HCT116 (cell line): ENCODE measurements at regions not wholly inside any gene's neighbourhood (a gene's known extent, or its start where the extent isn't known, plus 50 kb on each side); places are given as distances from the start of the nearest gene placed in this dataset.

Experiments used
- ATAC-seq: fragments of 200-7000 bp; cut with Tn5 transposase; 2 replicates; pipeline ENCODE4 v1.9.1; 2020; ENCODE audit warnings: mild to moderate bottlenecking, moderate library complexity
- BruUV-seq: library from RNA; stranded (reverse); fragments of 400-500 nt; replicated peaks from 2 replicates; lab custom pipeline; 2021; lab: Mats Ljungman, UMichigan
- CTCF ChIA-PET: fragments of 300-600 bp; sonication (Branson Sonifier 250); formaldehyde crosslinking; loops from one replicate; lab custom pipeline; 2021; ENCODE audit warnings: antibody characterized with exemption; lab: Charles Lee
- POLR2A ChIA-PET: fragments of 300-600, 350-600 bp; sonication (Branson Sonifier 250); formaldehyde crosslinking; loops from one replicate; lab custom pipeline; 2021; ENCODE audit warnings: antibody characterized with exemption; lab: Charles Lee
- RAD21 ChIA-PET, 2 experiments: fragments of 300-600 bp; sonication (Branson Sonifier 250); formaldehyde crosslinking; loops; one replicate each; lab custom pipeline; 2023; ENCODE audit warnings: low total read pairs in 2 of 2; ENCODE audit not compliant: uncharacterized antibody in 2 of 2, unreplicated experiment in 2 of 2, low non-redundant PET in 1 of 2; lab: Charles Lee
- DNase-seq: peaks from one replicate; pipeline ENCODE4 v3.0.0-alpha.2; 2010; ENCODE audit warnings: low read depth, low spot score
- H2AFZ ChIP-seq: fragments of 200-600 bp; shearing (Covaris generic), sonication (generic); 2 replicates; pipeline ENCODE4 v1.6.1; 2017; ENCODE audit warnings: low read depth, mixed run types, mixed read lengths, antibody characterized with exemption, low read length; ENCODE audit not compliant: poor library complexity, severe bottlenecking
- H3K27ac ChIP-seq: 2 replicates; pipeline ENCODE4 v1.5.1; 2012; ENCODE audit warnings: low read depth, low read length
- H3K27me3 ChIP-seq: fragments of 200-600 bp; sonication (generic); 2 replicates; pipeline ENCODE4 v1.6.1; 2016; ENCODE audit warnings: mixed run types, low read length, mixed read lengths; ENCODE audit not compliant: insufficient read depth
- H3K36me3 ChIP-seq, 2 experiments: fragments of 200-500 bp in 1 of 2; fragments of 200-600 bp in 1 of 2; sonication (Bioruptor generic) in 1 of 2; sonication (generic) in 1 of 2; 2 replicates each; pipeline versions ENCODE4 v1.5.1 to v1.6.1; 2014 to 2016; ENCODE audit warnings: low read length in 2 of 2, inconsistent platforms in 1 of 2, mixed read lengths in 1 of 2, mixed run types in 1 of 2; ENCODE audit not compliant: insufficient read depth in 2 of 2, control insufficient read depth in 1 of 2
- H3K4me1 ChIP-seq, 2 experiments: fragments of 200-600 bp in 1 of 2; sonication (generic) in 1 of 2; 2 replicates each; pipeline versions ENCODE4 v1.5.1 to v1.6.1; 2012 to 2017; ENCODE audit warnings: low read length in 2 of 2, inconsistent platforms in 1 of 2, mild to moderate bottlenecking in 1 of 2, mixed read lengths in 1 of 2, mixed run types in 1 of 2, moderate library complexity in 1 of 2; ENCODE audit not compliant: insufficient read depth in 2 of 2, control insufficient read depth in 1 of 2
- H3K4me2 ChIP-seq: fragments of 200-600 bp; sonication (generic); 2 replicates; pipeline ENCODE4 v1.6.1; 2017; ENCODE audit warnings: mixed run types, low read length, mixed read lengths
- H3K4me3 ChIP-seq, 2 experiments: fragments of 200-600 bp in 1 of 2; sonication (generic) in 1 of 2; replicated peaks in 1 of 2; 2 replicates each; pipeline ENCODE4 v1.5.1; 2011 to 2016; ENCODE audit warnings: low read length in 2 of 2, control low read depth in 1 of 2, low read depth in 1 of 2, mild to moderate bottlenecking in 1 of 2, mixed read lengths in 1 of 2, mixed run types in 1 of 2
- H3K79me2 ChIP-seq: fragments of 200-600 bp; sonication (generic); 2 replicates; pipeline ENCODE4 v1.6.1; 2017; ENCODE audit warnings: mild to moderate bottlenecking, mixed run types, low read length, moderate library complexity, mixed read lengths; ENCODE audit not compliant: insufficient read depth
- H3K9ac ChIP-seq: fragments of 200-600 bp; sonication (generic); 2 replicates; pipeline ENCODE4 v1.6.1; 2016; ENCODE audit warnings: low read length, mixed read lengths
- H3K9me2 ChIP-seq: fragments of 200-600 bp; sonication (generic), shearing (Covaris generic); 2 replicates; pipeline ENCODE4 v1.6.1; 2017; ENCODE audit warnings: mixed run types, mild to moderate bottlenecking, moderate library complexity; ENCODE audit not compliant: insufficient read depth
- H3K9me3 ChIP-seq, 2 experiments: fragments of 200-500 bp in 1 of 2; fragments of 200-600 bp in 1 of 2; sonication (Bioruptor generic) in 1 of 2; sonication (generic) in 1 of 2; 2 replicates each; pipeline ENCODE4 v1.6.1; 2014 to 2017; ENCODE audit warnings: low read length in 2 of 2, mixed read lengths in 2 of 2, inconsistent platforms in 1 of 2, low read depth in 1 of 2, mild to moderate bottlenecking in 1 of 2, mixed run types in 1 of 2, moderate library complexity in 1 of 2; ENCODE audit not compliant: control insufficient read depth in 1 of 2, insufficient read depth in 1 of 2
- H4K20me1 ChIP-seq: fragments of 200-600 bp; sonication (generic), shearing (Covaris generic); 2 replicates; pipeline ENCODE4 v1.6.1; 2017; ENCODE audit warnings: mixed run types, mild to moderate bottlenecking, moderate library complexity; ENCODE audit not compliant: insufficient read depth
- CEBPB ChIP-seq: IDR thresholded peaks from 2 replicates; pipeline ENCODE4 v1.6.1; 2012; ENCODE audit warnings: low read depth
- EGR1 ChIP-seq: IDR thresholded peaks from 2 replicates; pipeline ENCODE4 v1.6.1; 2012; ENCODE audit warnings: low read depth
- ELF1 ChIP-seq: IDR thresholded peaks from 2 replicates; pipeline ENCODE4 v1.6.1; 2012; ENCODE audit warnings: low read depth, borderline replicate concordance
- EZH2 ChIP-seq: fragments of 200-600 bp; sonication (generic); IDR thresholded peaks from 2 replicates; pipeline ENCODE4 v1.6.1; 2017; ENCODE audit warnings: antibody characterized with exemption, mixed run types
- JUND ChIP-seq: IDR thresholded peaks from 2 replicates; pipeline ENCODE4 v1.6.1; 2012
- SRF ChIP-seq: IDR thresholded peaks from 2 replicates; pipeline ENCODE4 v1.6.1; 2012; ENCODE audit warnings: low read depth
- YY1 ChIP-seq: IDR thresholded peaks from 2 replicates; pipeline ENCODE4 v1.6.1; 2011; ENCODE audit warnings: low read length, low read depth, moderate library complexity, mild to moderate bottlenecking; ENCODE audit not compliant: insufficient replicate concordance; ENCODE audit errors: extremely low read depth
- ZFX ChIP-seq: fragments of 450-650 bp; IDR thresholded peaks from 2 replicates; pipeline ENCODE4 v1.6.1; 2017
- ZNF274 ChIP-seq: fragments of 200-500 bp; sonication (Bioruptor generic); IDR thresholded peaks from 2 replicates; pipeline ENCODE4 v1.6.1; 2014; ENCODE audit warnings: mild to moderate bottlenecking, low read depth, low read length, inconsistent platforms
- intact Hi-C: fragments of 100-400 bp; cut with micrococcal nuclease; formaldehyde crosslinking; loops from 2 replicates; pipeline ENCODE4 v1.10.0; 2022
- TF ChIP-seq, protein P1 (sequence below): IDR thresholded peaks from 2 replicates; pipeline ENCODE4 v1.6.1; 2012; ENCODE audit warnings: low read depth
- TF ChIP-seq, protein P2 (sequence below): IDR thresholded peaks from 2 replicates; pipeline ENCODE4 v1.6.1; 2012
- TF ChIP-seq, protein P3 (sequence below), 3 experiments: fragments of 200-600 bp in 1 of 3; sonication (generic) in 1 of 3; IDR thresholded peaks in 2 of 3; conservative IDR thresholded peaks in 1 of 3; 2 replicates each; pipeline ENCODE4 v1.5.1; 2012 to 2017; ENCODE audit warnings: low read depth in 2 of 3, low read length in 2 of 3, antibody characterized with exemption in 1 of 3, borderline replicate concordance in 1 of 3, control low read depth in 1 of 3, mild to moderate bottlenecking in 1 of 3, mixed read lengths in 1 of 3, mixed run types in 1 of 3, moderate library complexity in 1 of 3; ENCODE audit not compliant: insufficient read depth in 1 of 3

- intact Hi-C loops = no loop called here
- Histone ChIP-seq H3K9me2 (no peaks in the 10 kb centered on the region), H3K79me2 (no peaks in the 10 kb centered on the region), H2AFZ (no peak overlapping the region), H4K20me1 (no peaks in the 10 kb centered on the region), H3K36me3 (no peaks in the 10 kb centered on the region), H3K4me1 (peaks cover 0 to 3% of the 10 kb centered on the region in 2 experiments; a peak in 2 of 4 replicates), H3K27me3 (no peaks in the 10 kb centered on the region), H3K4me3 (no peak overlapping the region), H3K9ac (no peak overlapping the region), H3K9me3 (no peaks in the 10 kb centered on the region), H3K4me2 (no peak overlapping the region), H3K27ac (no peak overlapping the region)
- no peak for ATAC-seq
- no TSS peak for BruUV-seq
- no peak for DNase-seq
- ChIA-PET RAD21 (no interaction called here), POLR2A (no interaction called here), CTCF (no interaction called here)
- no peak for TF ChIP-seq YY1
- no peak for TF ChIP-seq ZFX
- TF ChIP-seq CEBPB = no peak
- TF ChIP-seq, protein P1, sequence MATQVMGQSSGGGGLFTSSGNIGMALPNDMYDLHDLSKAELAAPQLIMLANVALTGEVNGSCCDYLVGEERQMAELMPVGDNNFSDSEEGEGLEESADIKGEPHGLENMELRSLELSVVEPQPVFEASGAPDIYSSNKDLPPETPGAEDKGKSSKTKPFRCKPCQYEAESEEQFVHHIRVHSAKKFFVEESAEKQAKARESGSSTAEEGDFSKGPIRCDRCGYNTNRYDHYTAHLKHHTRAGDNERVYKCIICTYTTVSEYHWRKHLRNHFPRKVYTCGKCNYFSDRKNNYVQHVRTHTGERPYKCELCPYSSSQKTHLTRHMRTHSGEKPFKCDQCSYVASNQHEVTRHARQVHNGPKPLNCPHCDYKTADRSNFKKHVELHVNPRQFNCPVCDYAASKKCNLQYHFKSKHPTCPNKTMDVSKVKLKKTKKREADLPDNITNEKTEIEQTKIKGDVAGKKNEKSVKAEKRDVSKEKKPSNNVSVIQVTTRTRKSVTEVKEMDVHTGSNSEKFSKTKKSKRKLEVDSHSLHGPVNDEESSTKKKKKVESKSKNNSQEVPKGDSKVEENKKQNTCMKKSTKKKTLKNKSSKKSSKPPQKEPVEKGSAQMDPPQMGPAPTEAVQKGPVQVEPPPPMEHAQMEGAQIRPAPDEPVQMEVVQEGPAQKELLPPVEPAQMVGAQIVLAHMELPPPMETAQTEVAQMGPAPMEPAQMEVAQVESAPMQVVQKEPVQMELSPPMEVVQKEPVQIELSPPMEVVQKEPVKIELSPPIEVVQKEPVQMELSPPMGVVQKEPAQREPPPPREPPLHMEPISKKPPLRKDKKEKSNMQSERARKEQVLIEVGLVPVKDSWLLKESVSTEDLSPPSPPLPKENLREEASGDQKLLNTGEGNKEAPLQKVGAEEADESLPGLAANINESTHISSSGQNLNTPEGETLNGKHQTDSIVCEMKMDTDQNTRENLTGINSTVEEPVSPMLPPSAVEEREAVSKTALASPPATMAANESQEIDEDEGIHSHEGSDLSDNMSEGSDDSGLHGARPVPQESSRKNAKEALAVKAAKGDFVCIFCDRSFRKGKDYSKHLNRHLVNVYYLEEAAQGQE = no peak
- TF ChIP-seq EGR1 = no peak
- no peak for TF ChIP-seq JUND
- TF ChIP-seq, protein P2, sequence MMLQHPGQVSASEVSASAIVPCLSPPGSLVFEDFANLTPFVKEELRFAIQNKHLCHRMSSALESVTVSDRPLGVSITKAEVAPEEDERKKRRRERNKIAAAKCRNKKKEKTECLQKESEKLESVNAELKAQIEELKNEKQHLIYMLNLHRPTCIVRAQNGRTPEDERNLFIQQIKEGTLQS = no peak
- TF ChIP-seq SRF = no peak
- TF ChIP-seq ELF1 = no peak
- TF ChIP-seq, protein P3, sequence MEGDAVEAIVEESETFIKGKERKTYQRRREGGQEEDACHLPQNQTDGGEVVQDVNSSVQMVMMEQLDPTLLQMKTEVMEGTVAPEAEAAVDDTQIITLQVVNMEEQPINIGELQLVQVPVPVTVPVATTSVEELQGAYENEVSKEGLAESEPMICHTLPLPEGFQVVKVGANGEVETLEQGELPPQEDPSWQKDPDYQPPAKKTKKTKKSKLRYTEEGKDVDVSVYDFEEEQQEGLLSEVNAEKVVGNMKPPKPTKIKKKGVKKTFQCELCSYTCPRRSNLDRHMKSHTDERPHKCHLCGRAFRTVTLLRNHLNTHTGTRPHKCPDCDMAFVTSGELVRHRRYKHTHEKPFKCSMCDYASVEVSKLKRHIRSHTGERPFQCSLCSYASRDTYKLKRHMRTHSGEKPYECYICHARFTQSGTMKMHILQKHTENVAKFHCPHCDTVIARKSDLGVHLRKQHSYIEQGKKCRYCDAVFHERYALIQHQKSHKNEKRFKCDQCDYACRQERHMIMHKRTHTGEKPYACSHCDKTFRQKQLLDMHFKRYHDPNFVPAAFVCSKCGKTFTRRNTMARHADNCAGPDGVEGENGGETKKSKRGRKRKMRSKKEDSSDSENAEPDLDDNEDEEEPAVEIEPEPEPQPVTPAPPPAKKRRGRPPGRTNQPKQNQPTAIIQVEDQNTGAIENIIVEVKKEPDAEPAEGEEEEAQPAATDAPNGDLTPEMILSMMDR (IDR thresholded peaks at IDR 0.05 in 2 of 3, conservative IDR thresholded peaks at IDR 0.05 in 1 of 3; ENCODE audit: borderline replicate concordance in 1 of 3, insufficient read depth in 1 of 3, low read depth in 2 of 3, low read length in 2 of 3) = no peak
- TF ChIP-seq ZNF274 = no peak
- no peak for TF ChIP-seq EZH2
Measured at GRCh38 chr3:13257666-13258065, 162.5 kb downstream of the NUP210 start.
